ENCODE measurements at regions not wholly inside any gene's neighbourhood (a gene's known extent, or its start where the extent isn't known, plus 50 kb on each side); places are given as distances from the start of the nearest gene placed in this dataset.

DNA sequence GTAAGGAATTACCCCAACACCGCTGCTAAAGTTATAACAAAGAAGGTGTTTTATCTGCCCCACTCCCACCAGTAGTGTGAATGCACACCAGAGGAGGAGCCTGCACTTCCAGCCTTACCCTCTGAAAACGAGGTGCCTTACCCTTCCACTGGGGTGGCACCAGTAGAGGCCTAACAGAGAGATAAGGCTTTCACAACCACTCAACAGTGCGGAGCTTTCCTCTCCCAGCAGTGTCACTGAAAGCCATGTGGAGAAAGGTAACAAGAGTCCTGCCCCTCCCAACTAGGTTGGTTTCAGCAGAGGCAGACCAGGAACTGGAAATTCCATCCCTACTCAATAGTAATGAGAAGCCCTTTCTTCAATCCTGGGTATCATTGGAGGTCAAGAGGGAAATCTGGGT is 539.2 kb downstream of the VGLL3 start:
- TF ChIP-seq, protein P1, sequence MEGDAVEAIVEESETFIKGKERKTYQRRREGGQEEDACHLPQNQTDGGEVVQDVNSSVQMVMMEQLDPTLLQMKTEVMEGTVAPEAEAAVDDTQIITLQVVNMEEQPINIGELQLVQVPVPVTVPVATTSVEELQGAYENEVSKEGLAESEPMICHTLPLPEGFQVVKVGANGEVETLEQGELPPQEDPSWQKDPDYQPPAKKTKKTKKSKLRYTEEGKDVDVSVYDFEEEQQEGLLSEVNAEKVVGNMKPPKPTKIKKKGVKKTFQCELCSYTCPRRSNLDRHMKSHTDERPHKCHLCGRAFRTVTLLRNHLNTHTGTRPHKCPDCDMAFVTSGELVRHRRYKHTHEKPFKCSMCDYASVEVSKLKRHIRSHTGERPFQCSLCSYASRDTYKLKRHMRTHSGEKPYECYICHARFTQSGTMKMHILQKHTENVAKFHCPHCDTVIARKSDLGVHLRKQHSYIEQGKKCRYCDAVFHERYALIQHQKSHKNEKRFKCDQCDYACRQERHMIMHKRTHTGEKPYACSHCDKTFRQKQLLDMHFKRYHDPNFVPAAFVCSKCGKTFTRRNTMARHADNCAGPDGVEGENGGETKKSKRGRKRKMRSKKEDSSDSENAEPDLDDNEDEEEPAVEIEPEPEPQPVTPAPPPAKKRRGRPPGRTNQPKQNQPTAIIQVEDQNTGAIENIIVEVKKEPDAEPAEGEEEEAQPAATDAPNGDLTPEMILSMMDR (conservative IDR thresholded peaks at IDR 0.05) = no peak
- no peak for TF ChIP-seq ZFX (IDR thresholded peaks at IDR 0.05)
